Calu3 (cell line): ENCODE measurements at regions not wholly inside any gene's neighbourhood (a gene's known extent, or its start where the extent isn't known, plus 50 kb on each side); places are given as distances from the start of the nearest gene placed in this dataset.

Source experiments
- BruUV-seq: library from RNA; stranded (reverse); fragments of 400-500 nt; replicated peaks from 2 replicates; lab custom pipeline; 2021; lab: Mats Ljungman, UMichigan
- CTCF ChIA-PET: fragments of 300-600 bp; sonication (Branson Sonifier 250); formaldehyde crosslinking; loops from one replicate; lab custom pipeline; 2022; ENCODE audit warnings: antibody characterized with exemption; lab: Charles Lee
- DNase-seq: peaks from one replicate; pipeline ENCODE4 v3.0.0; 2022
- H3K27ac Mint-ChIP-seq: one replicate; pipeline ENCODE4 v1.8.0; 2022; ENCODE audit warnings: mixed read lengths; ENCODE audit not compliant: unreplicated experiment
- H3K27me3 Mint-ChIP-seq: one replicate; pipeline ENCODE4 v1.8.0; 2022; ENCODE audit warnings: mixed read lengths; ENCODE audit not compliant: unreplicated experiment
- H3K36me3 Mint-ChIP-seq: one replicate; pipeline ENCODE4 v1.8.0; 2022; ENCODE audit warnings: mild to moderate bottlenecking, moderate library complexity, mixed read lengths; ENCODE audit not compliant: insufficient read depth, unreplicated experiment
- H3K4me1 Mint-ChIP-seq: one replicate; pipeline ENCODE4 v1.8.0; 2022; ENCODE audit warnings: mild to moderate bottlenecking, low read depth, mixed read lengths; ENCODE audit not compliant: unreplicated experiment
- H3K4me3 Mint-ChIP-seq: one replicate; pipeline ENCODE4 v1.8.0; 2022; ENCODE audit warnings: mild to moderate bottlenecking, low read depth, moderate library complexity, mixed read lengths; ENCODE audit not compliant: unreplicated experiment
- H3K9me3 Mint-ChIP-seq: one replicate; pipeline ENCODE4 v1.8.0; 2022; ENCODE audit warnings: low read depth, mixed read lengths; ENCODE audit not compliant: unreplicated experiment
- CTCF ChIP-seq: fragments of 200-600 bp; IDR thresholded peaks from one replicate; pipeline ENCODE4 v1.8.0; 2022; ENCODE audit warnings: antibody characterized with exemption; ENCODE audit not compliant: unreplicated experiment
- intact Hi-C: fragments of 100-400 bp; cut with micrococcal nuclease; formaldehyde crosslinking; loops from one replicate; pipeline ENCODE4 v1.10.0; 2022; ENCODE audit not compliant: unreplicated experiment

GRCh38 chr15:66615846-66616245 lies 50.0 kb upstream of the LCTL start:
- BruUV-seq = no TSS peak
- intact Hi-C loops = loop anchor here (5.0 kb wide), 2 partner anchors 81 to 236 kb away; no protein-coding TSS in a partner anchor

GRCh38 chr15:66617137-66618090 lies 51.6 kb upstream of the LCTL start:
- H3K4me1 Mint-ChIP-seq = peaks cover 30% of the 10 kb centered on the region
- peak overlapping the region; percentile 77 for H3K27ac Mint-ChIP-seq
- CTCF ChIA-PET = interaction anchor here (1.2 to 1.3 kb wide), 3 partner anchors 8 to 266 kb away, joined by 3 to 5 read pairs (median 3); no protein-coding TSS in a partner anchor
- DNase-seq = peak; percentile 71
- TF ChIP-seq CTCF = no peak
- H3K27me3 Mint-ChIP-seq = peaks cover 20% of the 10 kb centered on the region
- BruUV-seq = no TSS peak
- H3K36me3 Mint-ChIP-seq = no peaks in the 10 kb centered on the region
- intact Hi-C loops = loop anchor here (2.0 to 5.0 kb wide), 3 partner anchors 80 to 235 kb away; no protein-coding TSS in a partner anchor
- H3K4me3 Mint-ChIP-seq = peak overlapping the region; percentile 9
- no peaks in the 10 kb centered on the region for H3K9me3 Mint-ChIP-seq

More at GRCh38 chr15:66615846-66616245, 50.0 kb upstream of the LCTL start:
- Mint-ChIP-seq H3K27me3 (peaks cover 5% of the 10 kb centered on the region), H3K4me3 (no peak overlapping the region), H3K4me1 (peaks cover 23% of the 10 kb centered on the region), H3K9me3 (no peaks in the 10 kb centered on the region), H3K27ac (no peak overlapping the region), H3K36me3 (no peaks in the 10 kb centered on the region)
- CTCF ChIA-PET = interaction anchor here (0.8 to 1.0 kb wide), 2 partner anchors 16 to 82 kb away, joined by 3 to 6 read pairs; no protein-coding TSS in a partner anchor
- no peak for DNase-seq
- no peak for TF ChIP-seq CTCF

- H3K36me3 Mint-ChIP-seq = no peaks in the 10 kb centered on the region
- peak; percentile 92 for DNase-seq
- H3K4me3 Mint-ChIP-seq = no peak overlapping the region
- peak; percentile 78 for TF ChIP-seq CTCF
- CTCF ChIA-PET = interaction anchor here (0.6 to 1.6 kb wide), 9 partner anchors 11 to 1140 kb away, joined by 3 to 14 read pairs (median 5); partner anchors contain the start of gene SMAD6
- peaks cover 30% of the 10 kb centered on the region for H3K4me1 Mint-ChIP-seq
- no peak overlapping the region for H3K27ac Mint-ChIP-seq
- no TSS peak for BruUV-seq
- H3K27me3 Mint-ChIP-seq = peaks cover 32% of the 10 kb centered on the region
- no peaks in the 10 kb centered on the region for H3K9me3 Mint-ChIP-seq
- intact Hi-C loops = loop anchor here (2.0 to 5.0 kb wide), 3 partner anchors 78 to 233 kb away; no protein-coding TSS in a partner anchor
Observed at GRCh38 chr15:66619152-66619903, 53.5 kb upstream of the LCTL start.

- no peak for TF ChIP-seq CTCF
- Mint-ChIP-seq H3K27ac (no peak overlapping the region), H3K36me3 (no peaks in the 10 kb centered on the region), H3K27me3 (peaks cover 32% of the 10 kb centered on the region), H3K9me3 (no peaks in the 10 kb centered on the region), H3K4me1 (peaks cover 30% of the 10 kb centered on the region), H3K4me3 (no peak overlapping the region)
- CTCF ChIA-PET = interaction anchor here (1.1 kb wide), 1 partner anchor 232 kb away, joined by 3 read pairs; no protein-coding TSS in a partner anchor
- DNase-seq = no peak
- intact Hi-C loops = no loop called here
- BruUV-seq = no TSS peak
Observed at GRCh38 chr15:66620341-66620740, 54.5 kb upstream of the LCTL start.
